GM21737 (cell line): ENCODE measurements at regions not wholly inside any gene's neighbourhood (a gene's known extent, or its start where the extent isn't known, plus 50 kb on each side); places are given as distances from the start of the nearest gene placed in this dataset.

Experiments
- ATAC-seq: cut with Tn5 transposase; IDR thresholded peaks from one replicate; pipeline ENCODE4 v1.9.1; 2021; ENCODE audit warnings: mild to moderate bottlenecking, moderate library complexity; ENCODE audit not compliant: unreplicated experiment

DNA sequence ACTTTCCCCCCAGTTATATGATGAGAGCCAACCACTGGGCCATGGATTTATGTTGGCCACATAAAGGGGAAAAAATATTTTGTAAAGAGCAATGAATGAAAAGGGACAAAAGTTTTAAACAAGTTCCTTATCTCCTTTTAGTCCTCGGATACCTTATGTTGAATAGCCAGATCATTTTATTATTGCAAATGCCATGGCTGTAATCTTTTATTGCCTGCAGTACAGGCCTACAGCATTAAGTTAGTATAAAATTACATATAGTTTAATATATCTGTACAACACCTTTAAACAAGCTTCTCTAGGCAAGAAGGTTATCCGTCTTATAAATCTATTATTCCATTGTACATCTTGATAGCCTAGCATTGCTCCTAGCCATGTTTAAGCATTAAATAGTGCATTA is 93.9 kb upstream of the SLC35B3 start:
- ATAC-seq = no peak

- ATAC-seq = no peak
Measured at GRCh38 chr6:8527818-8528217, 92.5 kb upstream of the SLC35B3 start.

DNA sequence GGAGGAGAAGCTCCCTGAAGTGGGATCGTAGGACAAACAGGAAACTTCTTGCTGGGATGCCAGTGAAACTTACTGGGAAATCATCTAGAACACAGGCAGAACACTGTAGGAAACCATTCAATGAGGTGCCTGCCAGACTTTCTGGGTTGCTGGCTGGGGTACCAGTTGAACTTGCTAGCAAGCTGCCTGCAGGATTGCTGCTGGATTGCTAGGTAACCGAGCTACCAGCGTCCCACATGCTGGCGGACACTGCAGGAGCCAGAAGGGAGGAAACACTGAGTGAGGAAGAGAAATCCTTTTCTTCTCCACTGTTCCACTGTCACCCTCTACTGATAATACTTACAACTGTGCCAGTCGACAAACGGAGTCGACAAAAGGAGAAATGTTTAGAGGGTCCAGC is 91.3 kb upstream of the SLC35B3 start:
- no peak for ATAC-seq

- ATAC-seq = no peak
Measured at GRCh38 chr6:8525370-8525769, 90.0 kb upstream of the SLC35B3 start.

- no peak for ATAC-seq
Measured at GRCh38 chr6:8513174-8513573, 77.8 kb upstream of the SLC35B3 start.

GRCh38 chr6:8507286-8507685 is 71.9 kb upstream of the SLC35B3 start:
- ATAC-seq = no peak

DNA sequence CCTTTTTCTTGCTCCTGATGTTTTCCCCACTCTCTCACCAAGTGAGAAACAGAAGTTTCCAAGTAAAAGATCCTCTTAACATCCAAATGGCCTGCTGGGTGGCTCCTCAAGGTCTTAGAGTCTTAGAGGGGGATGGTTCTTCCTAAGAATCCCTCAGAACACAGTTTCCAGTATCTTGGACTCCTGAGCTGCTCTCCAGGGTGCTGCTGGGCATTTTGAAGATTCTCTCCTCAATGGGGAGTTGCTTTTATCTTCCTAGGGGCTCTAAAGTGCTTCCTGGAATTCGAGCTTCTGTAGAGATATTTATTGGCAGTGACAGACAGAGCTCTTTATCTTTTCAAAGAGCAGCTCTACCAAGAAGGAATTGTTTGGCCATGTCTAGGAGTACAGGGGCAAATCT is 70.8 kb upstream of the SLC35B3 start:
- no peak for ATAC-seq

GRCh38 chr6:8499540-8499939 is 64.2 kb upstream of the SLC35B3 start:
- ATAC-seq = no peak

GRCh38 chr6:8494730-8495129 is 59.4 kb upstream of the SLC35B3 start:
- no peak for ATAC-seq

DNA sequence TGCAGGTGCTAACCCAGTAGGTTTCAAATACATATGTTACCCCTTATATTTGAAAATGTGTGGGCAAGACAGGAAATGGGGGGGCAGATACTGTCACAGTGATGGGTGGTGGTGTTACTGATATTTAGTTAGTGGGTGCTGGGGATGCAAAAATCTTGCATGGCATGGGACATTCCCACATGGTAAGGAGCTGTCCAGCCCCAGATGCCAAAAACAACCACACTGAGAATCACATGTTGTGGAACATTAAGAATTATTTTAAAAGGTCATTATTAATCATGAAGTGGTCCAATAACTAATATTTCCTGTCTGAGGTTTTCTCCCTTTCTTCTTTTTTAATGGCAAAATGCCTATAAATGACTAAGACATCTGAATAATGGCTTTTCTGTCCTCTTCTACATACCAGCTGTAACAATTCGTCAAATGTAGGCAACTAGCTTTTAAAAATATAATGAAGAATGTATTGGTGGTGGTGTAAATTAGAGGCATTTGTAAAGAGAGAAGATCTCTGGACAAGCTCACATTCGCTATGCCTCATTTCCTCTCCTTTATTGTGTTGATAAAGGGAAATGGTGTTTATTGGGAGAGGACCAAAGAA is 57.3 kb upstream of the SLC35B3 start:
- no peak for ATAC-seq
